ELF-1 (cell line): ENCODE measurements at regions not wholly inside any gene's neighbourhood (a gene's known extent, or its start where the extent isn't known, plus 50 kb on each side); places are given as distances from the start of the nearest gene placed in this dataset.
A peak's percentile ranks its signal among the peaks of the same experiment; 100 is the strongest.

ENCODE experiments used
- DNase-seq: peaks from one replicate; pipeline ENCODE4 v3.0.0-alpha.2; 2016; ENCODE audit warnings: low read depth, low spot score

DNA sequence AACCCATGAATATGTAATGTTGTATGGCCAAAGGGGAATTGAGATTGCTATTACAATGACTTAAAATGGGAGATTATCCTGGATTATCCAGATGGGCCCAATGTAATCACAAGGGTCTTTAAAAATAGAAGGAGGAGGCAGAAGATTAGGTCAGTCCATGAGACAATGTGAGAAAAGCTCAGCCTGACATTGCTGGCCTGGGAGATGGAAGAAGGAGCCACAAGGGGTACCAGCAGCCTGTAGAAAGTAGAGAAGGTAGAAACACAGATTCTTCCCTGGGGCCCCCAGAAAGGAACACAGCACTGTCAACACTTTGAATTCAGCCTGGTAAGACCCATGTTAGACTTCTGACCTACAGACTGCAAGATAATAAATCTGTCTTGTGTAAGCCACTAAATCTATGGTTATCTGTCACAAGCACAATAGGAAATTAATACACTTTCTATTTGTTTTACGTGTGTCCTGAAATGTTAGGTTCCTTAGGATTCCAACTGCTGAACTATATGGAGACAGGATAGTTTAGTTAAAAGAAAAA, 132.9 kb upstream of the SERP2 start:
- no peak for DNase-seq

DNA sequence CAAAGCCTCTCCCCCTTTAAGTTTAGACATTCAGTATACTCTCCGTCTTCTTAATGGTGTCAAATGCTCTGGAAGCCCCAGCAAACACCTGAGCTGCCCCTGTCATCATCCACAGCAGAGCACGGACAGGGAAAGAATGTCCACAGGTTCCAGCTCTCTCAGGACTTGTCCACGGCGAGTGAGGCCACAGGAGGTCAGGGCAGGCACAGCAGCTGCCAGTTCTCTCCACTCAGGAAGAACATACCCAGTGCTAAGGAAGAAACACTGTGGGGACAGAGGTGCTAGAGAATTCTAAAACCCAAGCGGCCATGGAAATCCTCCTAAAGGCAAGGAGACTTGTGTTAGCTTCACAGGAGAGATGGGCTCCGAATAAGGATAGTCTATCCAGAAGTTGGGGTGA, 132.0 kb upstream of the SERP2 start:
- DNase-seq: no peak

DNA sequence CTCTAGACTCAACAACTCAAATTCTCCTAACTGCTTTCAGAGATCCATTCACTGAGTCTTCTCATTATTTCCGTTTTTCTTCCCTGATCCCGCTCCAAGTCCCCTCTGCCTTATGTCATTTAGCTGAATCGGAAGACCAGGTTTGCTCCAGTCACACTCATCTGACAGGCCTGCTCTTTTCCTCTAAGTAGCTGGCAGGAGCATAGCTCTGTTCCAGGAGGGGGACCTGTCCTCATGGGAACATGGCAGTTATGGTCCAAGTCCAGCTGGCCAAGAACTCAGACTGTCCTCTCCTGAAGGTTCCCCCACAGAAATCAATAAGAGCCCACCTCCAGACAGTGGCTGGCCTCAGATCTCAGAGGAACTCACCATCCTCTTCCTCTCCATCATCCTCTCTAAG, 130.9 kb upstream of the SERP2 start:
- DNase-seq: no peak

DNA sequence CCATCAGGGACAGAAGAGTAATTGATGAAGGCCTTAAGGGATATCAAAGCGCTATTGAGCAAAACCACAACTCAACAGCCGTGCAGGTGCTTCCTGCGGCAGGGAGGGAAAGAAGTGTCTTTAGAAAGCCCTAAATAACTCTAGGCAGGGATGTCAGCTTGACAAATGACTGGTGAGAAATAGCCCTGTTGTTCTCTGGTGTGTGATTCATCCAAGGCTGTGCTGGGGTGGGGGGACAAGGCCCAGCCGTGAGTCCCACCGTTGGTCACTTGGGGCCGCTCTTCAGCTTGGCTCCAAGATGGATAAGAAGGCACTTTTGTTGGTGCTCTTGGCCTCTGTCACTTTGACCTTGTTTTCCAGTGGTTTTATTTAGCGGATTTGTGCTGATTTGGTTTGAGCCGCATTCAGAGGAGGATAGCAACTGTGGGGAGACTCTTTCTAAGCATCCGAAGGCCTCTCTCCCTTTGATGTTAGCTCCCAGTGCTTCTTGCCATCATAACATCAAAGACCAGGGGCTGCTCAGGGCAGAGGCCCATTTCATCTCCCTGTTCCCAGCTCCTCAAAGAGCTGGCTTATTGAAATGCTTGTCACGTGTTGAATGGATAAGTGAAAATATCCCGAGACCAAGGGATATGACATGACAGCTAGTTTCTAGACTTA, 130.3 kb upstream of the SERP2 start:
- DNase-seq: peak; percentile 97

DNA sequence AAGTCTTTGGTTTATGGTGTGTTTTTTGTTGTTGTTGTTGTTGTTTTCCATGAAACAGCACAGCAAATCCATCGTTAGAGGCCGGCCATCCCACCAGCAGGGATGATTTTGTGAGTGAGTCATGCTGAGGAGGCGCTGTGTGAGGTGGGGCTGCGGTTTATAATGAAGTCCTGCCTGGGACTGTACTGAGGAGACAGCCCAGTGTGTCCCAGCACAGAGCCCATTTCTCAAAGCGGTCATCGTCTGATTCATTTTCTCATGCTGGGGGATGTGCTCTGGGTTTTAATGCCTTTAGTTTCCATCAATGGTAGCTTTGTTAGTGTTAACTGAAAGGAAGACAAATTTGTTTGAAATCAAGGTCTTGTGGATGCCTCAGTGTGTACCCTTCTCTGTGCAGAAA, 129.3 kb upstream of the SERP2 start:
- DNase-seq: peak; percentile 47

DNA sequence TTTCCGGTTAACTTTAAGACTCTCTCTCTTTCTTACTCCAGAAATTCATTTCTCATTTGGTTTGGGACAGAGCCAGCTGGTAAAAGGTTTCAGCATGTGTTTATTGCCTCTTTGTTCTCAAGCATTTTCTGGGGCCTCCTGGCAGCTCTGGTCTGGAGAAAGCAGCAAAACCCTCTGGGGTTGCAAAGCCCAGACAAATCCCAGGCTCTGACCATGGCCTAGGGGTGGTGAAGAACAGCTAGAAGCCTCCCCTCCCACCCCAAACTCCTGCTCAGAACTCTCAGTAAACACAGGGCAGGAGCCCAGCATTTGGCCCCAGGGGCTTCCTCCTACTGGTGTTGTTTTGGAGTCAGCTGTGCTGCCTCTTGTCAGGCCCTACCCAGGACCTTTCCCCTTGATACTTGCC, 124.2 kb upstream of the SERP2 start:
- peak; percentile 97 for DNase-seq

DNA sequence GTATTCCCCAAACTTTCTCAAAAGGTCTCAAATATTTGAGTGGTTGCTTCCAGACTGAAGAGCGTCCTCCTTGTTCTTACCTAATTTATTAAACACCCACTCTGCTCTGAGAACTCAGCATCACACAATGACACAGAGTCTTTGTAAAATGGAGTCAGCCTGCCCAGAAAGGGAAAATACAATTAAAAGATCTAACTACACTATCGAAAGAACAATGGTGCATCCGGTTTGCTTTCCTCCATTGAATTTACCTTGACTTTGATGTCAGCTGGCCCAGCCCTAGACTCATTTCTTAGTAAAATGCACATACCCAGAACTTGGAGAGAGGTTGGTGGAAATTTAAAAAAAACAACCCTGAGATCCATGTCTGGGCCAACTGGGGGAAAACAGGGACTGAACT, 120.7 kb upstream of the SERP2 start:
- DNase-seq: no peak

DNA sequence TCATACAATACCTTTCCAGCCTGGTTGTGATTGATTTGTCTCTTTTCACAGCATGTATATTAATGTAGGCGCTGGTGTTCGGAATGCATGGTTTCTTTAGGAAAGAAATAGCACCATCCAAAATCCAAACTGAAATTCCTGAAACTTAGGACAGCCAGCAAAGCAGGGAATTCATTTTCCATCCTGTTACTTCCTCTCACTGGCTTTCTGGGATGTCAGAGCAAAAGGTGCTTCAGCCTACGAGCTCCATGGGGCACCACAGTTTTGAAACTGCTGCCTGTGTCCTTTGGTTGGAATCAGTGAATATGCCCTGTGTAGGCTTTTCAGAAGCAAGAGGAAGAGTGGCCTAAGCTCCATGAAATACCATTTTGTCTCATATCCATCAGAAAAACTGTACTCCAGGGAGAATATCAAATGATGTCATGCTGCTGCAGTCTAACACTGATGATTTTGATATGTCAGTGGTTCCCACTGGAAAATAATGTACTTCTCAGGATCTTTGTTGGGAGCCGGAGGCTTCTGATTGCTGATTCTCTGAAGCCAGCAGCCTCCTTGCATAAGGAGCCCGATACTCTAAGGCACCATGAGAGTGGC, 117.8 kb upstream of the SERP2 start:
- no peak for DNase-seq

DNA sequence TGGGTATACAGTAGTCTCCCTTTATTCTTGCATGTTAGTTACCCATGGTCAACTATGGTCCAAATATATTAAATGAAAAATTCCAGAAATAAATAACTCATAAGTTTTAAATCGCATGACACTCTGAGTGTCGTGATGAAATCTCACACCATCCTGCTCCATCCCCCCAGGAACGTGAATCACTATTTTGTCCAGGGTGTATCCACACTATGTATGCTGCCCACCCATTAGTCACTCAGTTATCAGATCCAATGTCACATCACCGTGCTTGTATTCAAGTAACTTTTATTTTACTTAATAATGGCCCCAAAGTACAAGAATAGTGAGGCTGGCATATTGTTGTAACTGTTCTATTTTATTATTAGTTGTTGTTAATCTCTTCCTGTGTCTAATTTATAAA, 115.8 kb upstream of the SERP2 start:
- DNase-seq: no peak

DNA sequence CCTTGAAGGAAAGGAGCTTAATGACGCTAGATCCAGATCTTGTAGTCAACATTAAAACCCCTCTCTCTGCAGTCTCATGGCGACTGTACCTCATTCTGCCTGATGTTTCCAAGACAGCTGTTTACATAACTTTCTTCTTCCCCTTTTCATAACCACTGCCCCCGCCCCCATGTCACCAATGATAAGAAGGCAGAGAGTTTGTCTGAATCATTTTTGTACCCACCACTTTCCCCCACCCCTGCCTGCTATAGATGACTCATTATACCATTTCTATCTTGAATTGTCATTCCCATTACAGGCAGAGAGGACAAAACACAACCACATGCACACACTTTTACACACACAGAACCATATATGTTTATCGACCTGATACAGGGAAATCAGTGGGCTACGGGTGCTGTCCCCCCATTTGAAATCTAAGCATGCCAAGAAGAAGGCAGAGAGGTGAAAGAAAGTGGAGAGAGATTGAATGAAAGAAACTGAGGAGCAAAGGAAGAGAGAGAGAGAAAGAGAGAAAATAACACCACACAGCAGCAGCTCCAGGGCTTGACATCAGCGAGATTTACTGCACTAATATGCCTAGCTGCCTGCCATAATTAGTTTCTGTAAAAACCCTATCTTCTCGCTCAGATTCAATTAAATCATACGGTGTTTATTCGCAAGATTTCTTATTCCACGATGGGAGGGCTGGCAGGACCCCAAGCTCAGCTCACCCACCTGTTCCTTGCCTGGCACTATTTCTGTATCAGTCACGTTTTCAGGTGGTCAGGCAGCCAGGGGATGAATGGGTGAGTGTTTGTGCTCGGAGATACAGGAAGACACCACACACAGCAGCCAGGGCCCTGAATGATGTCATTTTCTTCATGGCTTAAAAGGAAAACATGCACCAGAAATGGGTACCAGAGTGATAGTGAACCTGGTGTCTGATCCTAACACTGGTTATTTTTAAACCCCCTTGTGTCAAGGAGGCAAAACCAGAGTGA, 114.3 kb upstream of the SERP2 start:
- no peak for DNase-seq

DNA sequence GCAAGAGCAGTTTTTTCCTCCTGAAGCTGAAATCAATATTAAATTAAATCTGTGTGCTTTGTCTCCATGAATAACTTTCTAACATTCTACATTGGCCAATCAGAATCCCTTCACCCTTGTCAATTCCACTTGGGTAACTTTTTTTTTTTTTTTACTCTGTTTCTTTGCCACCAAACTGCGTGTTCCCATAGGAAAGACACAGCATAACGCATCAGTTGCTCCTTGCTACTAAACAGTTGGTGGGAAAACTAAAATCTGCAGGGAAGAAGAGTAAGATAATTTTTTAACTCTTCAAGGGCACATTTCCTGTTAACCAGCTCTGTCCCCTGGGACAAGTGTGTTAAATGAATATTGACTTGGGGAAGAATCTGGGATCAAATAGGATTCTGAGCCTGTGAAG, 113.3 kb upstream of the SERP2 start:
- no peak for DNase-seq

DNA sequence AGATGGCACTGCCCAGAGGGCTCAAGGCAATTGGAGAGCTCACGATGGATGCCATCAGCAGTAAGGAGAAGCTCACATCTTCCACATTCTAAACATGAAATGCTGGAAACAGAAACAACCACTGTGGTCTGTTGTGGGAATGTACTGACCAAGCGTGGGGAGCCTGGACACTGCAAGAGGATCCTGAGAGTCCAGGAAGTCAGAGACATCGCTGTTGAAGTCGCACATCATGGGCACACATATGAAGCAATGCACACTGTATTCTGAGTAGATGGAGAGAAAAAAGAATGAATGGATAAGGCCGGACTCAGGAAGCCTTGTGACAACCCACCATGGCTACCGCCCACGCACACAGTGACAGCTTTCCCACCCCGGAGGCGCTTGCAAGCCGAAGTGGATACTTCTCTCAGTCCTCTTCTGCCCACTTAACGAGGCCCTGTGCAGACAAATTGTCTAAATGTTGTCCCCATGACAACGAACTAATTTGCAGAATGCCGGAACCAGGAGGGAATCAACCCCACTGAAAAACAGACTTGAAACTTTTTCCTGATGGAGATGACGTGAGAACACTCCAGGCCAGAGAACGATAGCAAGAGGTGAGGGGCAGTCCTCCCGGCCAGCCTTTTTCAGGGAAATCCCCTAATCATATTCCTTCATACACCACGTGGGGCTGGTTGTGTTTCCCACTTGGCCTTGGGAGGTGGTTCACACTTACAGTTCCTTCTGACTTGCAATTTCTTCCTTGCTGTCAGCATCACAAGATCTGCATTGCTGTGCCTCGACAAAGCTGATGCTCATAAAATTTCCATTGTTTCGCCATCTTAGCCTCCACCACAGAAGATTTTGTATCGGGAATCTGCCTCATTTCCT, 109.6 kb upstream of the SERP2 start:
- no peak for DNase-seq

DNA sequence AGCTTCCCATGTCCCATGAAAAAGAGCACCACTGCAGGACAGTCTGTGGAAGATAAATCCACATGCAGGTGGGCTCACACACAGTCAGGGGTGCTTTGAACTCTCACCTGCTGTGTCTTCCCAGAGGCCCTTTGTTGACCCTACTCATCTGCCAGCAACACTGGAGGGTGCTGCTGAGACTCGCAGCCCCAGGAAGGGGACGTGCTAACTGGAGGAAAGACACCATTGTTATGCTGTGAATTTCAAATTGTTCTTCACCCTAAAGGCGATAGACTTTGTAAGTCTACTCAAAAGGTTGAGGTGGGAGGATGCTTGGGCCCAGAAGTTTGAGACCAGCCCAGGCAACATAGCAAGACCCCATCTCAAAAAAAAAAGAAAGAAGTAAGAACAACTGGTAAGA, 107.3 kb upstream of the SERP2 start:
- DNase-seq: no peak

DNA sequence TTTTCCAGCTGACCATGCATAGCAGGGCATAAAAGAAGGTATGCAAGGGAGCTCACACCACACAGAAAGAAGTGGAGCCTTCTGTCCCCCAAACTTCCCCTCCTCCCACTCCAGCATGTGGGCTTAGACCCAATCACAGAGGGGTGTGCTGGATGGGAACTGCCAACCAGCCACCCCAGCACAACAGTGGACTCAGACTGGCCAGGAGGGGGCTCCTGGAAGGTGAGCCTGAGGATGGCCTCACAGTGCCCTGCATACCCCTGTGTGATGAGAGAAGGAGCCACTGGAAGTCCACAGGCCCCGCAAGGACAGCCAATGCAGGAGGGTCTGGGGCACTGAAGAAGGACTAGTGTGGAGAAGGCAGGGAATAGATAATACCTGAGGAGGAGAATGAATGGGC, 106.9 kb upstream of the SERP2 start:
- no peak for DNase-seq

DNA sequence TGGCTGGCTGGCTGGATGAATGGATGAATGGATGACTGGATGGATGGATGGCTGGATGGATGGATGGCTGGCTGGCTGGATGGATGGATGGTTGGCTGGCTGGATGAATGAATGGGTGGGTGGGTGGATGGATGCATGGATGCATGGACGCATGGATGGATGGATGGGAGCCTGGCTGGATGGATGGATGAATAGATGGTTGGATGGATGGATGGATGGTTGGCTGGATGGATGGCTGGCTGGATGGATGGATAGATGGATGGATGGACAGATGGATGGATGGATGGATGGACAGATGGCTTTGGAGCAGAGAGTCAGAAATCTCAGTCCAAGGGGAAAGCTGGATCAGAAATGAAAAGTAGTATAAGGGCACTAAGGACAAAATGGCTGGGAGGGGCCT, 106.4 kb upstream of the SERP2 start:
- DNase-seq: no peak

DNA sequence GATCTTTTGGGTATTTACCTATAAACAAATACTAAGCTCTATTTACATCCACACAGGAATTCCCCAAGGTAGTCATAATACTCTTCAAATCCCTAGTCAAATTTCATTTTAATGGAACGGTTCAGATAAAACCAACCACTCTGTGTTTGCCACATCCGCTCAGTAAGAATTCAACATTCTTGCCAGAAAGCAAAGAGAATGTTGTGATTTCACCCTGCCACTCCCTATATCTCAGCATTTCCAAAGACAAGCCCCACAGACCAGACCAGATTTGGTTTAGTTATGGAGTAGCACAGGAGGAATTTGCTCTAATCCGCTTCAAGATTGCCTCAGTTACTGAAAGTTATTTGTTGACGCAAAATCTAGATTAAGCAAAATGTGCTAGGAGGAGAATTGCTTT, 105.6 kb upstream of the SERP2 start:
- DNase-seq: no peak

DNA sequence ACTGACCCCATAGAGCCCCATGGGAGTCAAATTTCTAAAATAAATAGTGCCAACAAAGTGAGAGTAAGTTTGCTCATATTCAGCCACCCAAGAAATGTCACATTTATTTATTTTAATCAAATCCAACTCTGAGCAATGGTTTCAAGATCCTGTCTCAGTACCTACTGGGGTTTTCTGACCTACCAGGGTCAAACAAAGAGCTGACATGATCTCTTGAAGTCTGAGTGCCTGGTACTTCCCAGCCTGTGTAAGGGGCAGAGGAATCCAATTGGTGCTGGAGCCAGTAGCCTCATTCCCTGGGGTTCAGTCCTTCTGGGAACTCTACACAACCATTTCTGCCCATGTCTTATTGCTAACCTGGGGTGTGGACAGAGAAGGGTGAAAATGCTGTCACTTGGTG, 104.6 kb upstream of the SERP2 start:
- DNase-seq: no peak

DNA sequence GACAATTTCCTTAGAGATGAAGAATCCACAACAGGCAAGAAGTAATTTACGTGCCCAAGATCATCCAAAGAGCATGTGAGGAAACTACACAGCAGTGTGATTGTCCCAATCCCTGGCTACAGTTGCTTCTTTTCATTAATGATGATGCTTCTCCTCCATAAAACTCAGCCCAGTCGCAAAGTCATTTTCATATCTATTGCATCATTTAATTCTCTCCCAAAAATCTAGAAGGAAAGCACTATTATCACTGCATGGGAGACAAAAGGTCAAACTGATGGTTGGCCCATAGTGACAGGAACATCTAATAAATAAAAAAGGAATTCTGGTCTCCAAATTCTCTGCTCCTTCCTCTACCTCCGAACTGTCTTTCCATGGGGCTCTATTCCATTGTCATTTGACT, 103.5 kb upstream of the SERP2 start:
- no peak for DNase-seq

DNA sequence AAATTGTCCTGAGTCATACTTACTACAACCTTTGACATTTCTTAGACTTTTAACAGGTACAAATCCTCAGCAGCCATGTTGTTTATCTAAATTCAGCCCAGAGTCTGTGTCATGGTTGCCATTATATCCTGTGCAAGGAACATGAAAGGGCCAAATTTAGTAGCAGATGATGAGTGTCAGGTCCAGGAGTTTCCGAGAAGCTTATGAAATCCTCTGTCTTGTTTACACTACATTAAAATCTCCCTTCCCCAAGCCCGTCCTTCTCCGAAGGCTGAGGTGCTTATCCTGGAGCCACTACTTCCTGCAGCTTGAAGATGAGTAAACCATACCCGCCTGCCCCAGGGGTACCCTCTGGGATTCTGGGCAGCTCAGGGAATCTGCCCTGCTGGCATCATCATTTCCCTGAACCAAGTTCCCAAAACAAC, 102.6 kb upstream of the SERP2 start:
- DNase-seq: no peak

DNA sequence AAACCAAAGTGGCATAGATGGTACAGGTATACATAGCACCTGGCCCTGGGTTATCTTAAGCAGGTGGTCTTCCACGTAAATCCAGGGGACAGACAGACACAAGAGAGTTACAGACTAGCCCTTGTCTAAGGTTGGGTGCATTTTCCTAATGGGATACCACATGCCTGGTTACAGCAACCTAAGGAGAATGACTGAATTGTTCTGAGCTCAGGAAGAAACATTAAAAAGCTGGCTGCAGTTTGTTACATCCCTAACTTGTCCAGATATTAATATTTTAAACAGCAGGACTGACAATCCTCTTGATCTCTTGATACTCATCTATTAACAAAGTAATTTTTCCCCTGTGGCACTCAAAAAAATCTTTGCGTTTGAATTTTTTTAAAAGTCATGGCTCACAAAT, 102.2 kb upstream of the SERP2 start:
- DNase-seq: no peak

DNA sequence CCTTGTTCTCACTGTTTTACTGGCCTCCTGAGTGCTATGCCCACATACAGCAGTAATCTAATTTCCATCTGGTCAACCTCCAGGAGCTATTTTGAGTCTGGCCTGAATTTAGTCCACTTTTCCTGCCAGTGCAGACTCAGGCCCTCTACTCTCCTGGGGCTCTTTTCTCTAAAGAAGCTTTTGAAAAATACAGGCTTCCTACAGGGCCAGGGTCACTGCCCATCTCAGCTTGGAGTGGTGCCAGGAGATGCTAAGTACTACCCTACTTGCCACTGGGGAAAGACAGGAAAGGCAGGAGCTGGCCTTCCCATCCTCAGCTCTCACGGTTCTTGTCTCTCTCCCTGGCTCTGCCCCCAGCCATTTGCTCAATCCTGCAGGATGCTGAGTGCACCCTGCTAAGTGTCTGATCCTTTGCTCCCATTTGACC, 101.7 kb upstream of the SERP2 start:
- DNase-seq: no peak
